NCI-H446 (cell line): ENCODE measurements at regions not wholly inside any gene's neighbourhood (a gene's known extent, or its start where the extent isn't known, plus 50 kb on each side); places are given as distances from the start of the nearest gene placed in this dataset.

Experiments
- DNase-seq, 2 experiments: peaks; one replicate each; lab custom pipeline; 2025; lab: John Stamatoyannopoulos, UW

DNA sequence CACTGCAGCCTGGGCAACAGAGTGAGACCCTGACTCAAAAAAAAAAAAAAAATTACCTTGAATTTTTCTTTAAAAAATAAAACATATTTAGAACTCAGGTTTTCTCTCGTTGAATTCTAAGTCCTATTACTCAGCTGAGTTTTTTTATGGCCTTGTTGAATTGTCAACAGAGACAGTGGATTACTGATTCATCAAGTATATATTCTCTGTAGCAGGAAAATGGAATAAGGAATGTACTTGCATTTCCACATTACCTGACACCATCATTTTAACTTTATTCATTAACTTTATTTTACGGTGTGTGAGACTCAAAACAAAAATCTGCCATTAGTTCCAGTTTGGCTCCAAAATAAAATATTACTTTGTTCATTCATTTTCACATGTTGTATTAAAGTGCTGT lies 53.8 kb upstream of the APP start:
- DNase-seq = no peak
